Pancreas (tissue), 10 donors: ENCODE measurements at regions not wholly inside any gene's neighbourhood (a gene's known extent, or its start where the extent isn't known, plus 50 kb on each side); places are given as distances from the start of the nearest gene placed in this dataset.
A peak's percentile ranks its signal among the peaks of the same experiment; 100 is the strongest.
"Not testable (repeated sequence)": the region's sequence is repeated elsewhere in the genome, so short reads cannot be mapped to it uniquely, and the experiment has no call there.

Experiments
- ATAC-seq, 4 donors: fragments of 200-7000 bp; cut with Tn5 transposase; one replicate each; pipeline versions ENCODE4 v1.8.0 to v1.9.1; 2020; ENCODE audit warnings: mild to moderate bottlenecking in 4 of 4, moderate library complexity in 4 of 4
- DNase-seq, 6 donors: peaks; one replicate each; pipeline ENCODE4 v3.0.0-alpha.2; 2020
- FAIRE-seq: peaks from 2 replicates; lab custom pipeline; 2012; peaks lifted over from hg19 to GRCh38; lab: Jason Lieb, UNC
- H3K27ac ChIP-seq, 4 donors: fragments of 200-600 bp; sonication (generic); 1 replicate in 3 of 4; 2 replicates in 1 of 4; pipeline versions ENCODE4 v1.5.0 to v1.8.0; 2020
- H3K27me3 ChIP-seq, 4 donors: fragments of 200-600 bp; one replicate each; pipeline ENCODE4 v1.8.0; 2021
- H3K36me3 ChIP-seq, 3 donors: fragments of 200-600 bp; sonication (generic) in 1 of 3; one replicate each; pipeline versions ENCODE4 v1.5.0 to v1.8.0; 2020 to 2021
- H3K4me1 ChIP-seq, 3 donors: fragments of 200-600 bp; one replicate each; pipeline ENCODE4 v1.8.0; 2021
- H3K4me3 ChIP-seq, 4 donors: fragments of 200-600 bp; sonication (generic) in 2 of 4; one replicate each; pipeline versions ENCODE4 v1.5.0 to v1.8.0; 2020 to 2021
- H3K9me3 ChIP-seq, 4 donors: fragments of 200-600 bp; one replicate each; pipeline ENCODE4 v1.8.0; 2021
- WGBS, 2 donors: extraction: QIAGEN DNeasy Blood & Tissue Kit; methylation state at CpG; one replicate each; pipeline ENCODE4 v1.1.7; 2013; 5-methylcytosine and 5-hydroxymethylcytosine counted together
- intact Hi-C, 3 donors: fragments of 100-400 bp; cut with DNase I; formaldehyde crosslinking; loops; one replicate each; pipeline versions ENCODE4 v1.11.1 to v1.14.2; 2022
- TF ChIP-seq, protein P1 (sequence below), 4 donors: fragments of 200-600 bp; sonication (generic) in 3 of 4; IDR thresholded peaks; one replicate each; pipeline versions ENCODE4 v1.5.0 to v1.8.0; 2021; ENCODE audit warnings: antibody characterized with exemption in 4 of 4
- donor health status: healthy with polysubstance abuse.
- donor health status: DM: no; HTN: no; CAD: no; lungs with moderate emphysema.
- donor health status: DM: no; HTN: no; CAD: no.
- donor health status: control.
- donor health status: control.
- donor health status: Bipolar disorder and iron deficiency.
- donor health status: DM: yes; HTN: yes; CAD: no.
- donor health status: DM: no; HTN: no; CAD: no.
- donor health status: DM: no; HTN: no; CAD: no.
- donor health status: DM: yes; HTN: yes; CAD: no.

DNA sequence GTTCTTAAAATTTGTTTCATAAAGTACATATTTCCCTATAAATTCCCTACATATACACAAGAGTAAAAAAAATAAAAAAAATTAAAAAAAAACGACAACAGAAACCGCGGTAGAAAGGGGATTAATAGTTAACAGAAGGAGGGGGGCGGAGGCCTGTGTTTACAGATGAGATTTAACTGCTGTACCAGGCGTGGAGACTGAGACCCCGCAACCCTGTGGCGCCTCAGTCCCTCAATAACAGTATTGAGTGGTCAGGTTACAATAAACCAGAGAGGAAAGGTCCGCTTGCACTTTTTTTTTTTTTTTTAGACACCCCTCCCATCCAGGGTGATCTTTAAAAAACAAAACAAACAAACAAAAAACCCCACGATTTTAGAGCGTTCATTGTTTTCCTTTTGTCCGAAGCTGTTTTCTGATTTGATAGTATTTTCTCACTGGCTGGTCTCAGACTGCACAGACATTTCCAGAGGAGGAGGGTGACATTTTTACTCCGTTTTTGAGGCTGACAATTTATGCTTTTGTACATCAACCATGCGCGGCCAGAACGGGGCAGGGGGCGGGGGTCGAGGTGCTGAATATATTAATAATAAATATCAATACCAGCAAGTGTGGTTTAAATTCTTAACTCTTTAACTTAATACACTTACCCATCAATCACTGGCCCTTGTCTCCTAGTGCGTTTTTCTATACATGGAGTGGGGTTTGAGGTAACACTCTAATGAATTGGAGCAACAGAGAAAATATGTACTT, 1223.9 kb downstream of the BRINP3 start:
- Histone ChIP-seq H3K27me3 (no peaks in the 10 kb centered on the region), H3K27ac (no peak overlapping the region), H3K4me1 (no peaks in the 10 kb centered on the region), H3K36me3 (no peaks in the 10 kb centered on the region), H3K4me3 (no peak overlapping the region), H3K9me3 (no peaks in the 10 kb centered on the region)
- FAIRE-seq = no peak
- WGBS, 2 donors = 53 to 70% methylated on average over 18 of the region's 18 CpGs
- TF ChIP-seq, protein P1, sequence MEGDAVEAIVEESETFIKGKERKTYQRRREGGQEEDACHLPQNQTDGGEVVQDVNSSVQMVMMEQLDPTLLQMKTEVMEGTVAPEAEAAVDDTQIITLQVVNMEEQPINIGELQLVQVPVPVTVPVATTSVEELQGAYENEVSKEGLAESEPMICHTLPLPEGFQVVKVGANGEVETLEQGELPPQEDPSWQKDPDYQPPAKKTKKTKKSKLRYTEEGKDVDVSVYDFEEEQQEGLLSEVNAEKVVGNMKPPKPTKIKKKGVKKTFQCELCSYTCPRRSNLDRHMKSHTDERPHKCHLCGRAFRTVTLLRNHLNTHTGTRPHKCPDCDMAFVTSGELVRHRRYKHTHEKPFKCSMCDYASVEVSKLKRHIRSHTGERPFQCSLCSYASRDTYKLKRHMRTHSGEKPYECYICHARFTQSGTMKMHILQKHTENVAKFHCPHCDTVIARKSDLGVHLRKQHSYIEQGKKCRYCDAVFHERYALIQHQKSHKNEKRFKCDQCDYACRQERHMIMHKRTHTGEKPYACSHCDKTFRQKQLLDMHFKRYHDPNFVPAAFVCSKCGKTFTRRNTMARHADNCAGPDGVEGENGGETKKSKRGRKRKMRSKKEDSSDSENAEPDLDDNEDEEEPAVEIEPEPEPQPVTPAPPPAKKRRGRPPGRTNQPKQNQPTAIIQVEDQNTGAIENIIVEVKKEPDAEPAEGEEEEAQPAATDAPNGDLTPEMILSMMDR (IDR thresholded peaks at IDR 0.05) = no peak
- no peak for ATAC-seq
- intact Hi-C loops = no loop called here
- DNase-seq = no peak

DNA sequence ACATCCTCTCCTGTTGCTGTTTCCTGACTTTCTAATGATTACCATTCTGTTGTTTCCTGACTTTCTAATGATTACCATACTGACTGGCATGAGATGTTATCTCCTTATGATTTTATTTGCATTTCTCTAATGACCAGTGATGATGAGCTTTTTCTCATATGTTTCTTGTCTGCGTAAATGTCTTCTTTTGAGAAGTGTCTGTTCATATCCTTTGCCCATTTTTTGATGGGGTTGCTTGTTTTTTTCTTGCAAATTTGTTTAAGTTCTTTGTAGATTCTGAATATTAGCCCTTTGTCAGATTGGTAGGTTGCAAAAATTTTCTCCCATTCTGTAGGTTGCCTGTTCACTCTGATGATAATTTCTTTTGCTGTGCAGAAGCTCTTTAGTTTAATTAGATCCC, 1216.5 kb downstream of the BRINP3 start:
- FAIRE-seq, H3K9me3 ChIP-seq, H3K4me1 ChIP-seq, H3K27me3 ChIP-seq, H3K27ac ChIP-seq, H3K4me3 ChIP-seq, ATAC-seq, H3K36me3 ChIP-seq, intact Hi-C loops, DNase-seq: not testable (repeated sequence)
- WGBS, 2 donors = 76 to 88% methylated on average over 1 of the region's 1 CpG

DNA sequence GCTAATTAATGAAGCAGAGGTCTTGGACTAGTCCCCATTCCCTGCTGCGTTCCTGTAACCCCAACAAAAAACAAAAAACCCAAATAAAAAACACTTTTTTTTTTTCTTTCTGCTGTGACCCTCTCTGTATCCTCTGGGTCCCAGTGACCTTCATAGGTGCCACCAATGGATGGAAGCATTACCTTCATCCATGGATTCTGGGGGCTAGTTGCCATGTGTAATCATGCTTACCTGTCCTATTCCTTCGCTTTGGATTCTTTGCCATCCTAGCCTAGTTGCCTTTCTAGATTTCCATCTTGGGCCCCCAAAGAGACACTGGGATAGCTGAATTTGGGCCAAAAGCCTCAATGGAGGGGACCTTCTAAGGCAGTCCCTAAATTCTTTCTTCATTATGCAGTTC, 1208.7 kb downstream of the BRINP3 start:
- no peak overlapping the region for H3K4me3 ChIP-seq
- FAIRE-seq (no peak), DNase-seq (no peak), ATAC-seq (no peak)
- 50 to 74% methylated on average over 2 of the region's 2 CpGs for WGBS, 2 donors
- no peaks in the 10 kb centered on the region for H3K4me1 ChIP-seq
- H3K27ac ChIP-seq = no peak overlapping the region
- H3K27me3 ChIP-seq = no peaks in the 10 kb centered on the region
- TF ChIP-seq, protein P1 (IDR thresholded peaks at IDR 0.05) = no peak
- no peaks in the 10 kb centered on the region for H3K36me3 ChIP-seq
- intact Hi-C loops = no loop called here
- H3K9me3 ChIP-seq = peaks cover 0 to 3% (median 0%) of the 10 kb centered on the region in 4 donors

DNA sequence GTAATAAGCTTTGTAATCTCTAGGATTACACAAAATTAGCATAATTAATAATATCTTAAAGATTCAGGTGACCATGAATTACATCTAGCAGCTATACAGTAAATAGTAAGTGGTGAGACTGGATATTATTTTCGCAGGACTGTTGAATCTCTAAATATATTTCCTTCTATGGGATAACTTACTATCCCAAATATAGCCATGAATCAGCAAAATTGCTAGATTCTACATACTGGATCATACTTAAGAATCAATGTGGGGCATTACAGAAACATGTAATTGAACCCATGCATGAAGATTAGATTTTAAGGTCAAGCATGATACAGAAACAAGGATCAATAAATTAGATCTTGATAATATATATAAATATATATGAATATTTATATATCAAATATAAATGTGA, 1203.4 kb downstream of the BRINP3 start:
- TF ChIP-seq, protein P1 (IDR thresholded peaks at IDR 0.05) = no peak
- H3K9me3 ChIP-seq = no peaks in the 10 kb centered on the region
- WGBS, 2 donors = 65 to 79% methylated on average over 1 of the region's 1 CpG
- no peak overlapping the region for H3K4me3 ChIP-seq
- H3K27ac ChIP-seq = no peak overlapping the region
- DNase-seq (no peak), ATAC-seq (no peak), FAIRE-seq (no peak)
- no peaks in the 10 kb centered on the region for H3K4me1 ChIP-seq
- intact Hi-C loops = no loop called here
- H3K27me3 ChIP-seq = no peaks in the 10 kb centered on the region
- no peaks in the 10 kb centered on the region for H3K36me3 ChIP-seq

DNA sequence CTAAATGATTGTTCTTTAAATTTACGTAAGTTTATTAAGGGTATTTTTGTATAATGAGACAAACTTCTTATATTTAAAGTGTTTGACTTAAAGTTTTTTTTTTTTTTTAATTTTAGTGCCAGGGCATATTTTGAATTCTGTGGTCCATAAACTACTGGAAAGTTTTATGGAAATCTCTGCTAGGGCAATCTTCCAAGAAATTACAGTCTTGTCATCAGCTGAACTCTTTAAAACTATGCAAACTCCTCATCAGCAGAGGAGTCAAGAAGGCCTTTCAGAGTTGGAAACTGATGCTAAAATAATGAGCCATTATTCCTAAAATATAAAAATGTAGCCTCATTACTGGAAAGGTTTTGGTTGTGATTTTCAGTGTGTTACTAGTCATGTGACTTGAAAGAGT, 1201.9 kb downstream of the BRINP3 start:
- H3K9me3 ChIP-seq = no peaks in the 10 kb centered on the region
- no peaks in the 10 kb centered on the region for H3K4me1 ChIP-seq
- intact Hi-C loops = no loop called here
- H3K27ac ChIP-seq = no peak overlapping the region
- 77 to 89% methylated on average over 1 of the region's 1 CpG for WGBS, 2 donors
- no peak for ATAC-seq
- no peak overlapping the region for H3K4me3 ChIP-seq
- no peaks in the 10 kb centered on the region for H3K36me3 ChIP-seq
- DNase-seq = no peak
- TF ChIP-seq, protein P1 (IDR thresholded peaks at IDR 0.05) = no peak
- peak; percentile 5 for FAIRE-seq
- no peaks in the 10 kb centered on the region for H3K27me3 ChIP-seq
